K562 (cell line): ENCODE measurements at regions not wholly inside any gene's neighbourhood (a gene's known extent, or its start where the extent isn't known, plus 50 kb on each side); places are given as distances from the start of the nearest gene placed in this dataset.

Source experiments
- AFF1 ChIP-seq, 2 experiments: fragments of 450-650 bp; IDR thresholded peaks; 2 replicates each; pipeline ENCODE4 v1.6.1; 2018; ENCODE audit warnings: mild to moderate bottlenecking in 2 of 2, low read depth in 1 of 2; ENCODE audit not compliant: partially characterized antibody in 2 of 2
- C11orf30 ChIP-seq: fragments of 450-650 bp; IDR thresholded peaks from 2 replicates; pipeline ENCODE4 v1.6.1; 2016; ENCODE audit warnings: low read depth, mild to moderate bottlenecking
- CTBP1 ChIP-seq: fragments of 450-650 bp; IDR thresholded peaks from 2 replicates; pipeline ENCODE4 v1.6.1; 2016; ENCODE audit warnings: borderline replicate concordance
- FOXA3 ChIP-seq, 2 experiments: fragments of 450-650 bp in 1 of 2; sonication (generic) in 1 of 2; formaldehyde crosslinking; IDR thresholded peaks in 1 of 2; conservative IDR thresholded peaks in 1 of 2; 2 replicates each; pipeline versions ENCODE4 v1.4.0 to v1.8.0; 2020 to 2022; ENCODE audit warnings: mild to moderate bottlenecking in 2 of 2, missing genetic modification reagents in 1 of 2
- KLF1 ChIP-seq: fragments of 450-650 bp; IDR thresholded peaks from 2 replicates; pipeline ENCODE4 v1.6.1; 2016; ENCODE audit warnings: missing genetic modification characterization, missing compliant biosample characterization
- MCM7 ChIP-seq, 2 experiments: fragments of 450-650 bp; IDR thresholded peaks; 2 replicates each; pipeline ENCODE4 v1.6.1; 2016 to 2018
- PTRF ChIP-seq: fragments of 450-650 bp; IDR thresholded peaks from 2 replicates; pipeline ENCODE4 v1.6.1; 2016; ENCODE audit warnings: mild to moderate bottlenecking, missing genetic modification characterization, missing compliant biosample characterization
- SMAD2 ChIP-seq: fragments of 150-350 bp; IDR thresholded peaks from 2 replicates; pipeline ENCODE4 v1.6.1; 2014; ENCODE audit warnings: low read depth, mild to moderate bottlenecking, low read length
- SRSF3 ChIP-seq: fragments of 200-400 bp; formaldehyde crosslinking; IDR thresholded peaks from 2 replicates; pipeline ENCODE4 v1.6.1; 2016; ENCODE audit warnings: mild to moderate bottlenecking, low read length, moderate library complexity; ENCODE audit not compliant: insufficient read depth
- ZNF24 ChIP-seq: fragments of 450-650 bp; IDR thresholded peaks from 2 replicates; pipeline ENCODE4 v1.6.1; 2016
- ZNF316 ChIP-seq: fragments of 450-650 bp; IDR thresholded peaks from 2 replicates; pipeline ENCODE4 v1.6.1; 2016
- ZNF75A ChIP-seq: fragments of 450-650 bp; formaldehyde crosslinking; IDR thresholded peaks from 2 replicates; pipeline ENCODE4 v1.4.0; 2020; ENCODE audit warnings: mild to moderate bottlenecking

- no peak for TF ChIP-seq FOXA3 (CRISPR knock-in tag; conservative IDR thresholded peaks at IDR 0.05 in 1 of 2, IDR thresholded peaks at IDR 0.05 in 1 of 2)
- TF ChIP-seq PTRF (tag), result no peak
- peak; percentile 76 for TF ChIP-seq ZNF316
- TF ChIP-seq SMAD2, result no peak
- TF ChIP-seq ZNF24, result no peak
- no peak for TF ChIP-seq SRSF3
- no peak for TF ChIP-seq KLF1 (tag)
- no peak for TF ChIP-seq MCM7 (IDR thresholded peaks at IDR 0.05)
- TF ChIP-seq C11orf30, result peak; percentile 56; the same call in 1 of the 2 replicates
- TF ChIP-seq ZNF75A (CRISPR knock-in tag), result no peak
- no peak for TF ChIP-seq AFF1 (IDR thresholded peaks at IDR 0.05; ENCODE audit: low read depth in 1 of 2, partially characterized antibody in 2 of 2)
- TF ChIP-seq CTBP1, result no peak
Measured at GRCh38 chr5:51002368-51002767, 335.9 kb downstream of the PARP8 start (continued).
